H9 (cell line): ENCODE measurements at regions not wholly inside any gene's neighbourhood (a gene's known extent, or its start where the extent isn't known, plus 50 kb on each side); places are given as distances from the start of the nearest gene placed in this dataset.
"Not testable (repeated sequence)": the region's sequence is repeated elsewhere in the genome, so short reads cannot be mapped to it uniquely, and the experiment has no call there.

Experiments
- DNase-seq: peaks from one replicate; pipeline ENCODE4 v3.0.0-alpha.2; 2017
- H2AFZ ChIP-seq: one replicate; pipeline ENCODE4 v1.6.1; 2013; ENCODE audit warnings: mild to moderate bottlenecking, low read length, control low read depth, moderate library complexity
- H2AK5ac ChIP-seq: 2 replicates; pipeline ENCODE4 v1.6.1; 2013; ENCODE audit warnings: low read length, control low read depth, mixed read lengths; ENCODE audit not compliant: insufficient read length
- H2BK120ac ChIP-seq: one replicate; pipeline ENCODE4 v1.6.1; 2013; ENCODE audit warnings: low read depth, mild to moderate bottlenecking, low read length, control low read depth, inconsistent platforms; ENCODE audit not compliant: poor library complexity, severe bottlenecking
- H2BK12ac ChIP-seq: 2 replicates; pipeline ENCODE4 v1.6.1; 2013; ENCODE audit warnings: low read length, control low read depth, mixed read lengths, low read depth; ENCODE audit not compliant: insufficient read length
- H2BK15ac ChIP-seq: 2 replicates; pipeline ENCODE4 v1.6.1; 2013; ENCODE audit warnings: low read depth, low read length, control low read depth
- H2BK20ac ChIP-seq: one replicate; pipeline ENCODE4 v1.6.1; 2013; ENCODE audit warnings: low read depth, mild to moderate bottlenecking, low read length, control low read depth, inconsistent platforms; ENCODE audit not compliant: poor library complexity, severe bottlenecking
- H2BK5ac ChIP-seq: 2 replicates; pipeline ENCODE4 v1.6.1; 2013; ENCODE audit warnings: low read length, control low read depth, mixed read lengths; ENCODE audit not compliant: insufficient read length
- H3K14ac ChIP-seq: 2 replicates; pipeline ENCODE4 v1.6.1; 2013; ENCODE audit warnings: low read length, control low read depth; ENCODE audit not compliant: insufficient read depth
- H3K18ac ChIP-seq: 2 replicates; pipeline ENCODE4 v1.6.1; 2013; ENCODE audit warnings: low read depth, mild to moderate bottlenecking, mixed read lengths, low read length, control low read depth; ENCODE audit not compliant: insufficient read length
- H3K23ac ChIP-seq: 2 replicates; pipeline ENCODE4 v1.6.1; 2013; ENCODE audit warnings: low read length, control low read depth, mixed read lengths, low read depth; ENCODE audit not compliant: insufficient read length
- H3K23me2 ChIP-seq: 2 replicates; pipeline ENCODE4 v1.6.1; 2013; ENCODE audit warnings: low read depth, mild to moderate bottlenecking, mixed read lengths, low read length, control low read depth; ENCODE audit not compliant: insufficient read length, poor library complexity, severe bottlenecking
- H3K27ac ChIP-seq: 2 replicates; pipeline ENCODE4 v1.5.1; 2013; ENCODE audit warnings: low read length, control low read depth, mixed read lengths, low read depth; ENCODE audit not compliant: insufficient read length
- H3K27me3 ChIP-seq: 2 replicates; pipeline ENCODE4 v1.6.1; 2013; ENCODE audit warnings: low read length, control low read depth, inconsistent platforms; ENCODE audit not compliant: insufficient read depth
- H3K4ac ChIP-seq: 2 replicates; pipeline ENCODE4 v1.6.1; 2013; ENCODE audit warnings: low read depth, mild to moderate bottlenecking, control low read depth, inconsistent platforms, low read length, moderate library complexity
- H3K4me1 ChIP-seq: 2 replicates; pipeline ENCODE4 v1.6.1; 2013; ENCODE audit warnings: low read length, control low read depth, inconsistent platforms; ENCODE audit not compliant: insufficient read depth
- H3K4me2 ChIP-seq: 2 replicates; pipeline ENCODE4 v1.6.1; 2013; ENCODE audit warnings: low read length, control low read depth, mixed read lengths; ENCODE audit not compliant: insufficient read length, insufficient read depth
- H3K56ac ChIP-seq: 2 replicates; pipeline ENCODE4 v1.6.1; 2013; ENCODE audit warnings: low read depth, mild to moderate bottlenecking, mixed read lengths, low read length, control low read depth; ENCODE audit not compliant: insufficient read length
- H3K79me1 ChIP-seq: 2 replicates; pipeline ENCODE4 v1.6.1; 2013; ENCODE audit warnings: low read depth, mild to moderate bottlenecking, moderate library complexity, low read length, control low read depth, inconsistent platforms; ENCODE audit not compliant: insufficient read depth, poor library complexity, severe bottlenecking
- H3K79me2 ChIP-seq: 2 replicates; pipeline ENCODE4 v1.6.1; 2013; ENCODE audit warnings: low read length, control low read depth, inconsistent platforms; ENCODE audit not compliant: insufficient read depth
- H3K9ac ChIP-seq: 2 replicates; pipeline ENCODE4 v1.6.1; 2013; ENCODE audit warnings: low read length, control low read depth, mixed read lengths; ENCODE audit not compliant: insufficient read length; ENCODE audit errors: extremely low read depth
- H3K9me3 ChIP-seq: one replicate; pipeline ENCODE4 v1.6.1; 2013; ENCODE audit warnings: low read depth, low read length, inconsistent platforms; ENCODE audit not compliant: control insufficient read depth
- H3T11ph ChIP-seq: one replicate; pipeline ENCODE4 v1.6.1; 2013; ENCODE audit warnings: mild to moderate bottlenecking, low read length, control low read depth, inconsistent platforms
- H4K20me1 ChIP-seq: one replicate; pipeline ENCODE4 v1.6.1; 2013; ENCODE audit not compliant: control insufficient read depth, insufficient read length, insufficient read depth
- H4K5ac ChIP-seq: 2 replicates; pipeline ENCODE4 v1.6.1; 2013; ENCODE audit warnings: low read depth, mild to moderate bottlenecking, mixed read lengths, low read length, control low read depth; ENCODE audit not compliant: insufficient read length
- H4K8ac ChIP-seq: replicated peaks from 2 replicates; pipeline ENCODE4 v1.6.1; 2013; ENCODE audit warnings: low read length, control low read depth, mixed read lengths, low read depth; ENCODE audit not compliant: insufficient read length
- H4K91ac ChIP-seq: 2 replicates; pipeline ENCODE4 v1.6.1; 2013; ENCODE audit warnings: low read depth, mild to moderate bottlenecking, moderate library complexity, mixed read lengths, low read length, control low read depth; ENCODE audit not compliant: insufficient read length
- H3K27ac Mint-ChIP-seq, 3 experiments: 2 replicates in 2 of 3; 3 replicates in 1 of 3; pipeline ENCODE4 v1.8.0; 2020 to 2021; ENCODE audit warnings: mixed read lengths in 3 of 3, mild to moderate bottlenecking in 1 of 3, moderate library complexity in 1 of 3
- H3K27me3 Mint-ChIP-seq: 2 replicates; pipeline ENCODE4 v1.8.0; 2021; ENCODE audit warnings: low read depth, mild to moderate bottlenecking, moderate library complexity, mixed read lengths
- H3K36me3 Mint-ChIP-seq, 3 experiments: 2 replicates in 2 of 3; 3 replicates in 1 of 3; pipeline ENCODE4 v1.8.0; 2020 to 2021; ENCODE audit warnings: low read depth in 3 of 3, mixed read lengths in 3 of 3; ENCODE audit not compliant: insufficient read depth in 1 of 3
- H3K4me1 Mint-ChIP-seq, 2 experiments: 2 replicates each; pipeline ENCODE4 v1.8.0; 2020; ENCODE audit warnings: mixed read lengths in 2 of 2
- H3K4me3 Mint-ChIP-seq, 2 experiments: 2 replicates in 1 of 2; 3 replicates in 1 of 2; pipeline ENCODE4 v1.8.0; 2020 to 2021; ENCODE audit warnings: mild to moderate bottlenecking in 2 of 2, mixed read lengths in 2 of 2, moderate library complexity in 1 of 2
- H3K9me3 Mint-ChIP-seq, 2 experiments: 2 replicates in 1 of 2; 3 replicates in 1 of 2; pipeline ENCODE4 v1.8.0; 2020; ENCODE audit warnings: mild to moderate bottlenecking in 2 of 2, mixed read lengths in 2 of 2, moderate library complexity in 1 of 2
- WGBS: extraction: QIAGEN DNeasy Blood & Tissue Kit; methylation state at CpG from one replicate; pipeline ENCODE4 v1.1.7; 2013; ENCODE audit warnings: missing lambda C conversion rate, low lambda C conversion rate, mixed read lengths; ENCODE audit not compliant: insufficient read length; ENCODE audit errors: extremely low coverage; 5-methylcytosine and 5-hydroxymethylcytosine counted together
- TF ChIP-seq, protein P1 (sequence below): fragments of 200-600 bp; sonication (generic); conservative IDR thresholded peaks from 3 replicates; pipeline ENCODE4 v1.8.0; 2021; ENCODE audit warnings: antibody characterized with exemption, mild to moderate bottlenecking

DNA sequence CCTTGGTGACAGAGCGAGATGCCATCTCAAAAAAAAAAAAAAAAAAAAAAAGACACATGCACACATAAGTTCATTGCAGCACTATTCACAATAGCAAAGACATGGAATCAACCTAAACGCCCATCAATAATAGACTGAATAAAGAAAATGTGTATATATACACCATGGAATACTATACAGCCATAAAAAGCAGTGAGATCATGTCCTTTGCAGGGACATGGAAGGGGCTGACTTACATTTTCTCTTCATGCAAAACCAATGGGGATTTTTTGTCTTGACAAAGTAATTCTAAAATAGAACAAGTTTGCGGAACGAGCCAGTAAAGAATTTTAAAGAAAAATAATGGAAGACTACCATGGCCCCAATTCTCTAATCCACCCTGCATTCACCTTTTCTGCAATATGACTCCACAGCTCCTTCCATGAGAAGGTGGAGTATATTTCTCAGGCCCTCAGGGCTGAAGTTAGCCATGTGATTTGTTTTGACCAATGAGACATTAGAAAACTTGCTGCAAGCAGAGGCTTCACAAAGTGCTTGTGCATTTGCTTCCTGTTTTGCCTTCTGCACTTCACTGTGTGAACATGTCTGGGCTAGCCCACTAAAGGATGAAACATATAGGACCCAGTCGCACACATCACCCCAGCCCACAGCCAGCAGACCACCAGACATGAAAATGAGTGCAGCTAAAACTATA, 78.8 kb upstream of the NR5A2 start:
- Histone ChIP-seq H3K27ac (no peak overlapping the region), H2BK12ac (no peak overlapping the region), H3K23me2 (no peaks in the 10 kb centered on the region), H3K79me2 (no peaks in the 10 kb centered on the region), H2BK20ac (no peak overlapping the region), H3T11ph (no peak overlapping the region), H3K4me1 (no peaks in the 10 kb centered on the region), H4K91ac (no peak overlapping the region), H3K4ac (no peak overlapping the region), H3K56ac (no peak overlapping the region), H2AFZ (no peak overlapping the region), H3K9me3 (no peaks in the 10 kb centered on the region), H3K9ac (no peak overlapping the region), H3K18ac (no peak overlapping the region), H2BK5ac (no peak overlapping the region), H3K79me1 (no peaks in the 10 kb centered on the region), H3K27me3 (no peaks in the 10 kb centered on the region), H2AK5ac (no peak overlapping the region), H3K23ac (no peak overlapping the region), H3K14ac (no peak overlapping the region), H2BK15ac (no peak overlapping the region), H4K8ac (no peak overlapping the region), H3K4me2 (no peak overlapping the region), H4K5ac (no peak overlapping the region), H2BK120ac (no peak overlapping the region), H4K20me1 (no peaks in the 10 kb centered on the region)
- TF ChIP-seq, protein P1, sequence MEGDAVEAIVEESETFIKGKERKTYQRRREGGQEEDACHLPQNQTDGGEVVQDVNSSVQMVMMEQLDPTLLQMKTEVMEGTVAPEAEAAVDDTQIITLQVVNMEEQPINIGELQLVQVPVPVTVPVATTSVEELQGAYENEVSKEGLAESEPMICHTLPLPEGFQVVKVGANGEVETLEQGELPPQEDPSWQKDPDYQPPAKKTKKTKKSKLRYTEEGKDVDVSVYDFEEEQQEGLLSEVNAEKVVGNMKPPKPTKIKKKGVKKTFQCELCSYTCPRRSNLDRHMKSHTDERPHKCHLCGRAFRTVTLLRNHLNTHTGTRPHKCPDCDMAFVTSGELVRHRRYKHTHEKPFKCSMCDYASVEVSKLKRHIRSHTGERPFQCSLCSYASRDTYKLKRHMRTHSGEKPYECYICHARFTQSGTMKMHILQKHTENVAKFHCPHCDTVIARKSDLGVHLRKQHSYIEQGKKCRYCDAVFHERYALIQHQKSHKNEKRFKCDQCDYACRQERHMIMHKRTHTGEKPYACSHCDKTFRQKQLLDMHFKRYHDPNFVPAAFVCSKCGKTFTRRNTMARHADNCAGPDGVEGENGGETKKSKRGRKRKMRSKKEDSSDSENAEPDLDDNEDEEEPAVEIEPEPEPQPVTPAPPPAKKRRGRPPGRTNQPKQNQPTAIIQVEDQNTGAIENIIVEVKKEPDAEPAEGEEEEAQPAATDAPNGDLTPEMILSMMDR: no peak
- Mint-ChIP-seq H3K27ac (no peak overlapping the region), H3K27me3 (no peaks in the 10 kb centered on the region), H3K4me1 (peaks cover 0 to 7% of the 10 kb centered on the region in 2 experiments; a peak in 1 of 4 replicates), H3K9me3 (no peaks in the 10 kb centered on the region), H3K36me3 (no peaks in the 10 kb centered on the region), H3K4me3 (no peak overlapping the region)
- WGBS: no CpG with 5 or more reads among the region's 5 CpGs
- DNase-seq: no peak

DNA sequence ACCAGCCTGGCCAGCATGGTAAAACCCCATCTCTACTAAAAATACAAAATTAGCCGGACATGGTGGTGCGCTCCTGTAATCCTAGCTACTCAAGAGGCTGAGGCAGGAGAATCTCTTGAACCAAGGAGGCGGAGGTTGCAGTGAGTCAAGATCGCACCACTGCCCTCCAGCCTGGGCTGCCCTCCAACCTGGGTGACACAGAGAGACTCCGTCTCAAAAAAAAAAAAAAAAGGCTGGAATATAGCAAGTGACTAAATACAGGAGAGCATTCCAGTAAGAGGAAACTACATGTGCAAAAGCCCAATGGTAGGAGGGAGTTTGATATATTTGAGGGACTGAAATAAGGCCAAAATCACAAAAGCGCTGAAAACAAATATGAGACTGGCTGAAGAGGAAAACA, 76.5 kb upstream of the NR5A2 start:
- H3K27me3 ChIP-seq, H2AFZ ChIP-seq, H4K20me1 ChIP-seq, H3T11ph ChIP-seq, H3K27ac Mint-ChIP-seq, H4K5ac ChIP-seq, H3K79me2 ChIP-seq, H3K18ac ChIP-seq, H3K4me2 ChIP-seq, H2BK5ac ChIP-seq, H2BK20ac ChIP-seq, H3K4me1 ChIP-seq, H3K27ac ChIP-seq, H2BK120ac ChIP-seq, H3K23me2 ChIP-seq, H3K79me1 ChIP-seq, H3K27me3 Mint-ChIP-seq, H3K4ac ChIP-seq, H4K8ac ChIP-seq, H3K9me3 Mint-ChIP-seq, H3K4me3 Mint-ChIP-seq, H2AK5ac ChIP-seq, H3K14ac ChIP-seq, H3K23ac ChIP-seq, H3K36me3 Mint-ChIP-seq, H4K91ac ChIP-seq, H2BK12ac ChIP-seq, H2BK15ac ChIP-seq, H3K9me3 ChIP-seq, DNase-seq, H3K56ac ChIP-seq, H3K9ac ChIP-seq: not testable (repeated sequence)
- H3K4me1 Mint-ChIP-seq: peaks cover 5 to 12% of the 10 kb centered on the region in 2 experiments
- no CpG with 5 or more reads among the region's 6 CpGs for WGBS
